DMS 273 (cell line): ENCODE measurements at regions not wholly inside any gene's neighbourhood (a gene's known extent, or its start where the extent isn't known, plus 50 kb on each side); places are given as distances from the start of the nearest gene placed in this dataset.
"Not testable (repeated sequence)": the region's sequence is repeated elsewhere in the genome, so short reads cannot be mapped to it uniquely, and the experiment has no call there.

Experiments used
- DNase-seq: peaks from one replicate; lab custom pipeline; 2025; ENCODE audit not compliant: unreplicated experiment; lab: John Stamatoyannopoulos, UW

DNA sequence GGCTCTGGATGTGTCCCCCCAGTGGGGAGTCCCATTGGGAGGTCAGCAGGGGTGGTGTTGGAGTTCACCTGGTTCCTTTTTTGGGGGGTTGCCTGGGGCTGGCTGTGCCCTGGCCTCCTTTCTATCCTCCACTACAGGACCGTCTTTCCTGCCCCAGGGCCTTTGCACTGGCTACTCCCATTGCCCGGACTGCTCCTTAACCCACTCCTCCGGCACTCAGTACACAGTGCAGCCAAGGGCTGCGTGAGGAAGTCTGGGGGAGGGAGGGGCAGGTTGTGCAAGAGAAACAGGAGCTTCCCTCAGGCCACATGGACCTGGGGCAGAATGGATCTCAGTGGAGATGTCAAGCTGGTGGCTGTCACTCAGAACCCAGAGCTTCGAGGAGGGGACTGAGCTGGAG lies 429.3 kb upstream of the SULF2 start:
- DNase-seq = no peak

DNA sequence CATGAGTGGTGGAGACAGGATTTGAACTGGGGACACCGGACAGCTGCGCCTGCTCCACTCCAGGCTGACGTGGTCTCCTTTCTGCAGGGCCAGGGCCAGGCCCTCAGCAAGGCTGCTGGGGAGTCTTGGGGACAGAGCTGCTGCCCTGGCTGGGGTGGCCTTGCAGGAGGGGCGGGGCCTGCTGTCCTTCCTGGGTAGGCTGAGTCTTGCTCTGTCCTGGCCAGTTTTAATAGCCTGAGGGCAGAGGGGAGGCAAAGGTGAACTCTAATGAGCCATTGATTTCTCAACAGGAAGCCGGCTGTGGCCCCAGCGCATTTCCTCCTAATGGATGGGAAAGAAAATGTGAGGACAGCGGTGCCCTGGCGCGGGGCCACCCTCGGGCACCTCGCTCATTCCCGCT lies 428.4 kb upstream of the SULF2 start:
- not testable (repeated sequence) for DNase-seq

DNA sequence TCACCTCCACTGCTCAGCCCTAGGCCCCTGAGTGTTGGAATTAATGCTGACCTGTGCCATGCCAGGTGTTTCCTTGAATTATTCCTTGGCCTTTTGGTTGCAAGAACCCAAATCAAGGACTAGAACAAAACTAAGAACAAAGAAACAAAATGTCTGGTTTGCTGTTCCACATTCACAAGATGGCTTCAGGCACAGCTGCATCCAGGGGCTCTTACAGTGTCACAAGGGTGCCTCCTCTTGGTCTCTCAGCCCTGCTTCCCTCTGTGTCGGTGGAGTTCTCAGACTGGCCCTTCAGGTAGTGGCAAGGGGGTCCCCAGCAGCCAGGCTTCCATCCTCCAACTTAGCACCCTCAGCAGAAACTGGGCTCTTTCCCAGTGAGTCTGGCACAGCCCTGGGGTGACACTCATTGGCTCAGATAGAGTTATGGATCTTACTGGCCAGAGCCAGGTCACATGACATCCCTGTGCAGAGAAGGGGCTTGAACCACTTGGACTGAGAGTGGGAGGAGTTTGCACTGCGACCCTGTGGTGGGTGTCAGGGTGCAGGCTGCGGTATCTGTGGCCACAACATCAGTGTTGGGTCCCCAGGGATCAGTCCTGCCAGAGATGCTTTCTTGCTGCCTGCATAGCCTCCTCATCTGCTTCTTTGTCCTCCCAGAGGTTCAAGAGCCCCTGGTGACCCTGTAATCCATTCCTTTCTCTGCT lies 427.7 kb upstream of the SULF2 start:
- no peak for DNase-seq

DNA sequence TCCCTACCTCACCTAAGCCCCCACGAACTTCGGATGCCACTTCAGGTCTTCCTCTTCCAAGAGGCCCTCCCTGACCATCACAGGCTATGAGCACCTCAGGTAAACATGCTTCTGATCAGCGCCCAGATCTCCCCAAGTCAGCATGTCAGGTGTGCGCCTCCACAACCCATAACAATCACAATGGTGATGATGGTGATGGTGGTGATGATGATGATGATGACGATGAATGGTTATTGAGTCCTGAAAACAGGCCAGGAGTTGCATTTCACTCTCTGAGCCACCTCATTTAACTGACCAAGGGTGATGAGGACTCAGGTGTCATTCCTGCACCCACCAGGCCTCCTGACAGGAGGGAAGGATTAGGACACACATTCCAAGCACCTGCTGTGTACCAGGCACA lies 426.6 kb upstream of the SULF2 start:
- no peak for DNase-seq

DNA sequence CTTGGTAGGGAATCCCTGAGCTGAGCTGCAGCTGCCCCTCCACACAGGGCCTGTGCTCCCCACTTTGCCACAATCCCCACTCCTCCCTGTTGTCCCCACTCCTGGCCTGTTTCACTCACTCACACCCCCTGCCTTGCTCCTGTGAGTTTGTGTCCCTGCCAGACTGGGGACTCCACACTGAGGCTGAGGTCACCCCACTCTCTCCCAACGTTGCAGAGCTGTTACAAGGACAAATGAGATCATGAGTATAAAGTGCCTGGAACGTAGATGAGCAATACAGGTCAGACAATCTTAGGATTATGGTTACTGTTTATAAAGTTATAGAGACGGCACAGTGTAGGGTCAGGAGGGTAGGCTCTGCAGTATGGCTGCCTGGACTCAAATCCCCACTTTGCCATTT lies 426.0 kb upstream of the SULF2 start:
- DNase-seq = no peak

DNA sequence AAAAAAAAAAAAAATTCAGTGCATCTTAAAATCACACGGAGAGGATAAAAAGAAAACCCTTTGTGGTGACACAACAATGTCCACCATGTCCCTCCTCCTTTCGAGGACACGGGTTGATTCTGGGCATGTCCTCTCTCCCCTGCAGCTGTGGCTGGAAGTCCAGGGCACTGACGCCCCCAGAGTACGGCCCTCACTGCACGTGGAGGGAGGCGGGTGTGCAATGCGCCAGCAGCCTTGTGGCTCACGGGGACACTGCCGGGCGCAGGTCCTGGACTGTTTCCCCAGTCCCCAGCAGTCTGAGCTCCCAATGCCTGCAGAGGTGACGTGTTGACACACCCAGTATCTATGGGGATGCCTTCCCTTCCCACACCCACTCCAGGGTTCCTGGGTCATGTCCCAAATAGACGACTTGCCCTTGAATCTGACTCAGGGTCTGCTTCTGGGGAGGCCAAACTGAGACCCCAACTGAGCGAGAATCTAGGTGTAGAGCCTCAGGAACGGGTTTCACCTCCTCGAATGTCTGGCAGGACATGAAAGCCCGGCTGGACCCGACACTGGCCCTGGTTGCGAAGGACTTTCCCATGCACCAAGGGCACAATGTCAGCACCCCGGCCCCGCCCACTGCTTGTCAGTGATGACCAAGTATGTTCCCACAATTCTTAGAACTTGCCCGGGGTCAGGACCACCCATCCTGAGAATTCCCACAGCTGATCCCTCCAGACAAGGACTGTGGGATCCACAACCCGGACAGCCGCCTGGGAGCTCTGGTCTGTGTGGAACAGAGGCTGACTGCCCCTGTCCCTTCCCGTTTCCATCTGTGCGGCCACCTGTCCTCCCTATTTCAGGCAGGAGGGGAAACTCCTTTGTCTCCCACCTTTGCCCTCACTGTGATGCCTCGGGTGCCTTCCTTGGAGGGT lies 425.1 kb upstream of the SULF2 start:
- DNase-seq = no peak

DNA sequence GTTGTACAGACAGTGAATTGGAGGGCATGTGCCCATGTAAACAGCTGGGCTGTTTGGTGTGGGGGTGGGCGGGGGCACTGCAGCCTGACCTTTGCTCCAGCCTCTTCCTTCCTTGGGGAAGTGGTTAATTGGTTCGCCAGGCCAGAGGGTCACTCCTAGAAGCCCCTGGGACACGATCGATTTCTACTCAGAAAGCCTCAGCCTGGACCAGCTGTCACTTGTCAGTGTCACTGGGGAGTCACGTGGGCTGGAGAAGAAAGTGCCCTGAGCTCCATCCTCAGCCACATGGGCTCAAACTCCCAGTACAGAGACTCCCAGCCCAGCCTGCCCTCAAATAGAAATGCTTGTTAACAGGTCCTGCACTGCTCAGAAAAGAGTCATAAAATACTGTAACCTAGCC lies 423.8 kb upstream of the SULF2 start:
- DNase-seq = peak; percentile 35

DNA sequence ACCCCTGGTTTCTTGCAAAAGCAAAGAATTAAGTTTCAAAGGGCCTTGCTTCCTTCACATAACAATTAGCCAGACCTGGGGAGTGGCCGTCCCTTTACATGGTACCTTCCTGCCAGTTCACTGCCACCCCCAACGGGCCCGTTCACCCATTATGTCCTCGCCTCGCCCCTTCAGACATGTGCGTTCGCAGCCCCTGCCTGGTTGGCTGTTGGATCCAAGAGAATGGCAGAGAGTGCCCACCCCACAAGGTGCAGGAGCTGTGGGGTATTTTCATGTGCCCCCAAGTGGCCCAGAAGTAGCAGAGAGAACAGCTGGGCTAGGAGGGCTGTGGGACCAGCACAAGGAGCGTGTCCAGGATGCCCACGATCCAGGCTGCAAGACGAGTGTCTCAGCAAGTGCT lies 422.9 kb upstream of the SULF2 start:
- DNase-seq = no peak

DNA sequence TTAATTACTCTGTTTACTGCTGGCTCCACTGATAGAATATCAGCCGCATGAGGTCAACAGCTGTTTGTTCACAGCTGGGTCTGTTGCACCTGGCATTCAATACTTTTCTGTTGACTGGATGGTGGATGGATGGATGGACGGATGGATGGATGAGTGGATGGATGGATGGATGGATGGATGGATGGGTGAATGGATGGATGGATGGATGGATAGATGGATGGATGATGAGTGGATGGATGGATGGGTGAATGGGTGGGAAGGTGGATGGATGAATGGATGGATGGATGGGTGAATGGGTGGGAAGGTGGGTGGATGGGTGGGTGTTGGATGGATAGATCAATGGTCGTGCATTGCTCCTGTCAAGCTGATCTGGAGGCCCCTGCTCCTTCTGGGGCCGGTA lies 422.2 kb upstream of the SULF2 start:
- no peak for DNase-seq

DNA sequence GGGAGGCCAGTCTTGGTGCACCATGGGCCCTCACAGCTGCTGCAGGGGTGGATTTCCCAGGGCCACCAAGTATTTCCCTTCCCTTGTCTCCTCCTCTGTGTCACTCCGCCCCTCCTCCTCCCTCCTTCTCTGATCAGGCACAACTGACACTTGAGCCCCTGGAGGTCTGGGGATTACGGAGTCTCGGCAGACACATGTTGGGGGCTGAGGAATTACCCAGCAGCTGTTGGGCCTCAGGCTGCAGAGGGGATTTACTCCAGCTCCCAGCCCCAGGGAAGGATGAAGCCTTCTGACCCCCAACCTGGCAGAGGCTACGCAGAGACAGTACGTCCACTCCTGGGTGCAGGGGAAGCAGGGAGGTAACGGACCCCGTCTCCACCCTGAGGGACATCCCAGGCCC lies 420.5 kb upstream of the SULF2 start:
- DNase-seq = peak; percentile 18

DNA sequence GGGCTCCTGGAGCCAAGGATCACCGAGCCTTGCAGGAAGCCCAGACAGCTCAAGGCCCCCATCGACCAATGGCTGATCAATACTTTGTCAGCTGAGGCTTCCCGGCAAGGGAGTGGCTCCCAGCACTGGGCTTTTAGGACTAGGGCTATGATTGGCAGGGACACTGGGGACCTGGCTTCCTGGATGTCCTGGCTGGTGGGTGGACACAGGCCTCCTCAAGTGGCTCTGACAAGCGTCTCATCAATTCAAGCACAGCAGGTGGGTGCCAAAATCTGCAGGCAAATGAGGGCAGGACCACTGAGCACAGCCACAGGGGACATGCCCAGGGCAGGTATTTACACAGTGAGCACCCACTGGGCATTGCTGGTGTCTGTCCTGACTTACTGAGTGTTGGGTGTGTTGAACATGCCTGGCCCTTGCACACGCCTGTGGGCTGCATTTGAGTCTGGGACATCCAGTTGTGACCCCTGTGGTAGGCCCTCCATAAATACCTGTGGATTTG lies 420.1 kb upstream of the SULF2 start:
- DNase-seq = no peak

DNA sequence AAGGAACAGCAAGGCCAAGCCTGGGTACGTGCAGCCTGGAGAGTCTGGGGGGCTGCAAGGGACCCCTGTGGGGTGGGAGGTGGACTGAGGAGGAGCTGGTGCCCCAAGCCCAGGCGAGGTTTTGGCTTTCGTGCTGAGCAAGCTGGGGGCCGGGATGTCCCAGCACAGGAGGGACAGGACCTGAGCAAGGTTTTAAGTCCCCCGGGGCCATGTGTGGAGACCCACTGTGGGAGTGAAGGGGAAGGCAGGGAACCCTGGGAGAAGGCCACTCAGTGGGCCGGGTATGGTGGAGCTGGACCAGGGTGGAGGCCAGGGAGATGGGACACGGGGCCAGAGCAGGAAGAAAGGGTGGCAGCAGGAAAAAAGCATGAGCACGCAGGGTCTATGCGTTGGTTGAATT lies 419.2 kb upstream of the SULF2 start:
- DNase-seq = no peak

DNA sequence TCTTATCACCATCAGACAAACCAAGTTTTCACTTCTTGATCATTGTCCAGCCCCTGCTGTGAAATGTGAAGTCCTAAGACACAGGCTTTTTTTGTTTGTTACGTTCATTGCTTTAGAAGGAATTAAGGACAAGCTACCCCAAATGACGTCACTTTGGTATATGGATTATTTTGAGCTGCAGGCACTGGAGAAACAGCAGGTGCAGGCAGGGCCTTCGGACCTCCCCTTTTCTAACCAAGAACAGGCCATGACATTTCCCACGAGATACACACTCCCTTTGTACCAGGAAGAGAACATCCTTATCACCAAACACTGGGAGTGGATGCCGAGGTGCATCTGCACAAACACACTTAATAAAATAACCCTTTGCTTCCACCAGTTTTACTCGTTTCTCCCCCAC lies 418.0 kb upstream of the SULF2 start:
- no peak for DNase-seq

DNA sequence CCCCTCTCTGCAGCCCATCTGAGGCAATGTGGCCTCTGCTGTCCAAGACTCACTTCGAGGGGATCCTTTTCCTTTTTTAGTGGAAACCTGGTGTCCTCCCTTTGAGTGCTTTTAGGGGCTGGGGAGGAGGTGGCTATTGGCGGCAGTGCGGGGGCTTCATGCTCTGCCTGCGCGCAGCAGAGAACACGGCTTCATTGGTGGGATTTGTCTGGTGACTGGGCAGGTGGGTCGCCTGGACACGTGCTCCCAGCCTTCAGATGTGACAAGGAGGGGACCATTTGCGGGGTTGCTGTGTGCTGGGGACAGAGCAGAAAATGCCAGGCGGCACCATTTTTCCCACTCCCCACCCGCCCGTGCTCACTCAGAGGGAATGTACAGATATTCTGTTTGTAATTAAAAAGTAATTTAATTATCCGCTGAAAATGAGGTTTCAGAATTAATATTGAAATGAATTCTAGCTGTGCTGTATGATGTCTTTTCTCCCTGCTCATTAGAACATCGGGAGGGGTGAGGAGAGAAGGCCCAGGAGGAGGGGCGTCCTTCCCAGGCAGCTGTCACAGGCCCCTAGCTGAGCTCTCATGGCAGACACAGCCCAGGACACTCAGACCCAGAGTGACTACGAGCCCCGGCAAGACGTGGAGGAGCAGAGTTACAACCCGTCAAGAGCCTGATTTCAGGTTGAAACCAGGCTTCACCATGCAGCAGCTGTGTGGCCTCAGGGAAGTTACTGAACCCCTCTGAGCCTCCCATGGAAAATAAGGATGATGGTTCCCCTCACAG lies 417.2 kb upstream of the SULF2 start:
- no peak for DNase-seq

DNA sequence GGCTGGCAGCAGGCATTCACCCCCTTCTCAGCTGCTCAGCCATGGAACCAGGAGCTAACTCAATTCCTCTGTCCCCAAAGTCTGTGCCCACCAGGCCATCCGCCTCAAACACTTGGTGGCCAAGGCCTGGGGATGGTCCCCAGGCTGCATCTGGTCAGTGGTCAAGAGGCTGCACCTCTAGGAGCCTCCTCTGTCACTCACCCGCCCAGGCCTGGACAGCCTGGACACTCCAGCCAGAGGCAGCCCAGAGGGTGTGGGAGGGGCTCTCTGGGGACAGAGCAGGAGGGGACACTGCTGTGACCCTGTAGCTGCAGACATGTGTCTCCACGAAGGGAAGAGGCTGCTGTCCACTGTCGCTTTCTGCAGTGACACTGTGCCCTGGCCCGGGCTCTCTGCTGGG lies 416.6 kb upstream of the SULF2 start:
- DNase-seq = no peak

DNA sequence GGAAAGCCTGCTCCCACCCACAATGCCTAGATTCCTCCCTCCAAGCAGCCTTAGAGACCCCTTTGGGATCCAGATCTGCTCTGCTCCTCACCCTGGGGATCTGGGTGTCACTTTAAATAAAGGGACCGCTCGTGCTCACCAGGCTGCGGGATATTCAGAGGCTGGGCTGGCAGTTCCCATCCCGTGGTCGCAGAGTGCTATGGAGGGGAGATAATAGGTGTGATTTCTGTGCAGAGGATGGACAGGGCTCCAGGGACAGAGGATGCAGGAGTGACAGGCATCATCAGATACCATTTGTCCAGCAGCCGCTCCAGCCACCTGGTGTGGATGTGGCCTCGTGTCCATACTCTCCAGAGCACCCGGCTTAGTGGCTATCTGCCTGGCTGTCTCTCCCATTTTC lies 415.9 kb upstream of the SULF2 start:
- DNase-seq = no peak

DNA sequence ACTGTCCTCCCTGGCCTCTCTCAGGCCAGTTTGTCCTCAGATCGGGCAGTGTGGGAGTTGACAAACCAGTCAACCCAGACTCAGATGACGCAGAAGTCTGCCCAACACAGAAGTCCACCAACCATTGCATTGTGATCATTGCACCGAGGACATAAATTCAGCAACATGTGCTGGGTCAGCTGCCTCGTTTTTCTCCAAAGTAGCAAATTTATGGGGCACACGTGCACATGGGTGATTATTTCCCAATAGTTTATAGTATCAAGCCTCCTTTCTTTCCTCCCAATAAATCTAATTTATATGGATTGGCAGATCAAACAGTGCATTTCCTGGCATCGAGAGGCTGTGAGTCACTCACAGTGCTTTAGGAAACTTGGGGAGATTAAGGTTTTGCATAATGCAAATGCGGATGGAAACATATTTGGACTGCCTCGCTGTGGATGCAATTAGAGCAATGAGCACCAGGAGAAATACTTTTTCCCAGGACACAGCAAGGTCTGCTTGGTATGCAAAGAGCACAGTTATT lies 413.7 kb upstream of the SULF2 start:
- no peak for DNase-seq

DNA sequence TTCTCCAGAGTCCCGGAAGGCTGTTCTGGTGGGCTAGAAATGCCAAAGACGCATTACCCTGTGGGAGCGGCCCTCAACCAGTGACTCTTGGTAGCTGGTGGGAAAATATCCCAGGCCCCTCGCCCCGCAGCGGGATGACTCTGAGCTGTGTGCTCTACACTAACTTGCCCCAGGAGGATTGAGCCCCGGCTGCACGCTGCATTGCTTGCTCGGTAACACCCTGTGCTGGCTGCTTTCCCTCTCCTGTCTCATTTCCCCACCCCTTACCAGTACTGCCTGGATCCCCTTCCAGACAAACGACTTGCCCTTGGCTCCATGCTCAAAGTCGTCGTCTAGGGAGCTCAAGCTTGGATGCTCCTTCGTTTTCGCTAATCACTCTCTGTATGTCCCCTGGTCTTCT lies 411.8 kb upstream of the SULF2 start:
- no peak for DNase-seq

DNA sequence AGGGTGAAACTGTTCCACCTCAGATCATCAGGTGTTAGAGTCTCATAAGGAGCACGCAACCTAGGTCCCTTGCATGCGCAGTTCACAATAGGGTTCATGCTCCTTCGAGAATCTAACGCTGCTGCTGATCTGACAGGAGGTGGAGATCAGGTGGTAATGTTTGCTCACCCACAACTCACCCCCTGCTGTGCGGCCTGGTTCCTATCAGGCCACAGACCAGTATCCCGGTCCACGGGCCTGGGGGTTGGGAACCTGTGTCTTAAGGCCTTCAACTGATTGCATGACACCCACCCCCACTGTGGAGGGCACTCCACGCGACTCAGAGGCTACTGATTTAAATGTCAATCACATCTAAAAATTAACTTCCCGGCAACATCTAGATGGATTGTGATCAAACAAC lies 411.2 kb upstream of the SULF2 start:
- no peak for DNase-seq

DNA sequence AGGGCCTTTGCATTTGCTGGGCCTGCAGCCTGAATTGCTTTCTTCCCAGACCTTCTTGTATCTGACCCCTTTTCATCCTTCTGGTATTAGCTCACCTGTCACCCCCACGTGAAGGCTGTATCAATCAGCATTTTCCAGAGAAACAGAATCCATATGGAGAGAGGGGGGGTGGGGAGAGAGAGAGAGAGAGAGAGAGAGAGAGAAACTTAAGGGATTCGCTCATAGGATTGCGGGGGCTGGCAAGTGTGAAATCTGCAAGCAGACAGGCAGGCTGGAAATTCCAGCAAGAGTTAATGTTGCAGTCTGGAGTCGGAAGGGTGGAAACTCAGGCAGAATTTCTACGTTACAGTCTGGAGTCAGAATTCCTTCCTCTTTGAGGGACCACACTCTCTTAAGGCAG lies 410.7 kb upstream of the SULF2 start:
- DNase-seq = no peak

DNA sequence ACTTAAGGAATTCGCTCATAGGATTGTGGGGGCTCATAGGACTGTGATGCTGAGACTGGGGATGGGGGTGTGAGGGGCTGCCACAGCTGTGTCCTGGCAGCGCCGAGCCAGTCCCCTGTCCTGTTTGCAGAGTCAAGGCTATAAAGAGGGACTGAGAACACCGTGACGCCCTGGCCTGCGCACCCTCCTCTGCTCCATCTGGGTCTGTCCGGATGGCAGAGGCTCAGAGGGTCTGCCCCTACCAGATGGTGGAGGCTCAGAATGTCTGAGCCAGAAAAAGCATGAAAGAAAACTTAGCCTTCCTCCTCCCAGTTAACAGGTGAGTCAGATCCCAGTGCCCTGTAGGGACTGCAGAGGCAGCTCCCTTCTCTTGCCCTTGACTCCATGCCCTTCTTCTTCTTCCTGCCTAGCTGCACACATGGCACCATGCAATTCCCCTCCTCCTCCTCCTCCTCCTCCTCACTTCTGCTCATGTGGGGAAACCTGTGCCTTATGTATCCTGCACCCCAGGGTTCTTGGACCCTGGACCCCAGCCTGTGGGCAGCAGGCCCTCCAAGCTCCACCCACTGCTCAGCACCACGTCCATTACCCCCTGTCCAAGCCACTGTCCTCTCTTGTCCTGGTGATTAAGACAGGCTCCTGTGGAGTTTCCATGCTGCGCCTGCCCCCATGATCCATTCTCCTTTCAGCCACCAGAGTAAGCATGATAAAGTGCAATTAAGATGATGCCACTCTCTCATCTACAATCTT lies 410.0 kb upstream of the SULF2 start:
- DNase-seq = peak; percentile 27
